ENCODE measurements at regions not wholly inside any gene's neighbourhood (a gene's known extent, or its start where the extent isn't known, plus 50 kb on each side); places are given as distances from the start of the nearest gene placed in this dataset.
A peak's percentile ranks its signal among the peaks of the same experiment; 100 is the strongest.

- DNase-seq (ENCODE audit: low read depth), result peak; percentile 34
These were observed 690.4 kb downstream of the USP25 start for GRCh38 chr21:16420031-16420724.

DNA sequence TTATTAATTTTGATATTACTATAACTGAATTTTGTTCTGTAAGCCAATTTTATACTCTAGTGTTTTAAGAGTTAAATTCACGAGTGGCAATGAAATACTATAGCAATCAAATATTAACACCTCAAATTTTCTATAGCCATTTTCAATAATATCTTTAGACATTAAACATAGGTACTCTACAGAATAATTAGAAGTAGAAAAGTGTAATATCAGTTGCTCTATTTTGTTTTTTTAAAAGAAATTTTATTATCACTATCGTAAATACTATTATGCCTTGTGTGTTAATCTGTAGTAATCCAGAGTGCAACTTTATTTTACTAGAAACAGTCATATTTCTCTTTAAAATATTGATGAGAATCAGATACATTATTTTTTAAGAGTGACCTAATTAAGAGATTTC, 691.2 kb downstream of the USP25 start:
- no peak for DNase-seq (ENCODE audit: low read depth)

DNA sequence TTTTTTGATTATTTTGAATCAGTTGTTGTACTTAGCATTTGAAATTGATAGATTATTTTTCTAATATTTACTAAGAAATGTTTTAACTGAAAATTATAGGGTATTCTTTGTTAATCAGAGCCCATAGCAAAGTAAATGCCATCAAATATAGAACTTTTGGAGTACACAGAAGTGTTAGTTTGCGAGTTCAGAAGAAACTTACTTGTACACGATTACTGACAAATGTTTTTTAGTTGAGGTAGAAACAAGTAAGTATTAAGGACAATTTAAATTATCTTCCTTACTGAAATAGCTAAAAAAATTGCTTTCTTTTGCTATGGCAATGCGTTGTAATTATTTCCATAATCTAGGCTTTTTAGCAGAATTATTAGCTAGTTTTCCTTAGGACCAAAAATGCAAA, 692.2 kb downstream of the USP25 start:
- DNase-seq (ENCODE audit: low read depth), result no peak

- no peak for DNase-seq (ENCODE audit: low read depth)
These were observed 692.9 kb downstream of the USP25 start for GRCh38 chr21:16422702-16423101.

DNA sequence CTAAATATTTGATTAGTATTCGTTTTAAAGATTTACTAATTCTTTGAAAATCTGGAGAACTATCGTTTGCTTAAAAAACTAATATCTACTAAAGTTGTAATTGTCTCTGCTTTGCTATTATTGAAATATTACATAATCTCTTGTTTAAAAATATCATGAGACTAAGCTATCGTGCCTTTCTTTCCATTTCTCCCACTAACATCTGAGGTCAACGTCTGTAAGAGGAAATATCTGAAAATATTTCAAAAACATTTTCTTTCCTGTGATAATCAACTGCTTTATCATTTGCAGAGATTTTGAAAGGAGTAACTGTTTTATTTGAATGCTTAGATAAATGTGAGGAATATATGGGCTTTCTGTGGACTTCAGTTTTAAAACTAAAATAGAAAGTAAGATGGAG, 694.1 kb downstream of the USP25 start:
- DNase-seq (ENCODE audit: low read depth), result no peak

DNA sequence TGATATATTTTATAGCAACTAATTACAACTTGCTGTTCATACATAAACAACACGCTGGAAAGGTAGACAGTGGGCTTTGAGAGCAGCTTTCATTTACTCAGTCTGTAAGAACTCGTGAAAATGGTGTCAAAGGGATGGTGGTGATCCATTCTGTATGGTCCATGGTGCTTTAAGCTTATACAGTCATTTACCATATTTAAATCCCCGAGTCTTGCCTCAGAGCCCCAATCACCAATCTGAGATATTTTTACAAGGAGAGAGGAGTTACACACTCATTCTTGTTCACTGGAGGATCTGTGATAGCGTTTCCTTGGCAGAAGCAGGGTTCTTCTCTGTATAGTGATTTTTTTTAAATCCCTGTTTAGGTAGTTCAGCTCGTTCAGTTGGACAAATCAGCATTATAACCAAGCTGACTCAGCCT, 694.6 kb downstream of the USP25 start:
- no peak for DNase-seq (ENCODE audit: low read depth)

- no peak for DNase-seq (ENCODE audit: low read depth)
These were observed 695.6 kb downstream of the USP25 start for GRCh38 chr21:16425376-16425775.

- DNase-seq (ENCODE audit: low read depth), result no peak
These were observed 697.2 kb downstream of the USP25 start for GRCh38 chr21:16426936-16427335.

DNA sequence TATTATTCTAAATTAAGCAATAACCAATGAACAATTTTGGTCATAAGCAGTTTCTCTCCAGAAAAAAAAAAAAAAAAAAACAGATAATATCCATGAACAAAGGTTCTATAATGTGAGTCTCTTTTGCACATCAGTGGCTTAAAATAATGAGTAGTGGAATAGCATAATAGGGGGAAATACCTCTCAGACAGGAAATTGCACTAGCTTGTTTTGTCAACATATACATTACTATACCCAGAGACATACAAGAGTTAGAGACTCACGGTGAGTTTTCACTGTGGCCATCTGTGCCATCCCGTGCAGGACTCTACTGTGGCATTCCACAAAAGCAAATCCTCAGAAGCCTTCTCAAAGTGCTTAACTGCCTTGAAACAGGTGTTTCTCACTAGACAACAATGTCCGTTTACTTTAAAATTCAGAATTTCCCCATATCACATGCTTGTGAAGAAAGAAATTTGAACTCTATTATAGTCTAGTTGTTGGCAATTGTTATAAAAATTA, 697.9 kb downstream of the USP25 start:
- no peak for DNase-seq (ENCODE audit: low read depth)

GRCh38 chr21:16437586-16437985, 707.8 kb downstream of the USP25 start:
- no peak for DNase-seq (ENCODE audit: low read depth)

GRCh38 chr21:16438761-16439160, 709.0 kb downstream of the USP25 start:
- DNase-seq (ENCODE audit: low read depth), result no peak

DNA sequence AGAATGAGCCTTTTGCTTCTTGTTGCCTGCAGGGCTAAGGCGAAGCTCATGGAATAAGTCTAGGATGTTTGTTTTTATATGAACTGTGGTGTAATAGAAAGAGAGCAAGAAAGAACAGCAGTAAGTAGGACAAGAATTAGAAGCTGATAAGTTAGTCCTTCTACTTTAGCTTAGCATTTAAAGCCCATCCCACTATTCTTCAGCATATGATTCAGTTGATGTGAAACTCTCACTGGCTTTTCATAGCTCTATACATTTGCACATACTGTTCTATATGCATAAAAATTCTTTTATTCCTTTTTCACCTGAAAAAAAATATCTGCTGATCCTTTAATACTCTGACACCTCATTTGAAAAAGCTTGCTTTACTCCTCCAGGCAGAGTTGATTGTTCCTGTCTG, 712.0 kb downstream of the USP25 start:
- no peak for DNase-seq (ENCODE audit: low read depth)

GRCh38 chr21:16454399-16454798, 724.6 kb downstream of the USP25 start:
- DNase-seq (ENCODE audit: low read depth), result peak; percentile 22

DNA sequence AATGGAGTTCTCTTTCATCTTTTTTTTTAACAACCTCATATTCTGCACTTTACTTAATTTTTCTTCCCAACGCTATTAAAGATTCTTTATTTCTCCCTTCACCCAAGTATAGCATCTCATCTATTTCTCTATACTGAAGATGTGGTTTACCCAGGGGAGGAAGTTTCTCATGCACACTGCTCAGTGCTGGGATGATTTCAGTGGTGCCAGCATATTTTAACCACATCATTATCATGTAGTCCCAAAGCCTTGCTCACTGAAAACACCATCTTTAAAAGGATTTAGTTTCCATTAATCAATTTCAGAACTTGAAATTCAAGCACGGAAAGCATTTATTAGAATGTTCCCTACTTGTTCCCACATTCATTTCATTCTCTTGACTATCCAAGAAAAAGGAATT, 725.7 kb downstream of the USP25 start:
- DNase-seq (ENCODE audit: low read depth), result no peak

DNA sequence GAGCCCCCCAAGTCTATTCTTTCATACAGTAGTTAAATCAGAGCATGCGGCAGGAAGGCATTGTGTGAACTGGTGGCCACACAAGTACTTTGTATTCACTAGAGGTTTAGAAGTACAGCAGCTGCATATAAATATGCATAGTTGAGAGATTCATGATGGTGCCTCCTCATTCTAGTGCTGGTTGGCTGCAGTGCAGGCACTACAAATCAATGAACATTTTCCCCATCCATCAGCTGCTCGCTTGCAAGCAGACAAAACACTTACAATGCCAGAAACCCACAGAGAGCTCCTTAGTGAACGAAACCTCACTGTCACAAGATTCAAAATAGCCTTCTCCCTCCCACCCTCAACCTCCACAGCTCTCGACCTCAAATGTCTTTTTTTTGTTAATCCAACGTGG, 726.2 kb downstream of the USP25 start:
- no peak for DNase-seq (ENCODE audit: low read depth)

DNA sequence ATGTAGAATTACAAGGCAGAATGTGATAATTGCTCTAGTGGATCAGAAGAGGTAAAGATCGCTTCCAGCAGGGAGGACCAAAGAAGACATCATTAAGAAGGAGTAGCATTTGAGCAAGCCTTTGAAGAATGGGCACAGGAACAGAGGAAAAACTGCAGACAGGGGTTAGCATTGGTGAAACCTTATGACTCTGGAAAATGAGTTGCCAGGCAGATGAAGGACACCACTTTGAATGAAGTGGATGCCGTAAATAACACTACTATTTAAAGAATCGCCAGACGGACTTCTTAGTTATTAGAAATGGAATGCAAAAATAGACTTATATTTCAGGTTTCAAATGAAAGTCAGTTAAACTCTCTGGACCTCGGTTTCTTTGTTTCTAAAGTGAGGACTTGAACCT, 727.7 kb downstream of the USP25 start:
- no peak for DNase-seq (ENCODE audit: low read depth)

DNA sequence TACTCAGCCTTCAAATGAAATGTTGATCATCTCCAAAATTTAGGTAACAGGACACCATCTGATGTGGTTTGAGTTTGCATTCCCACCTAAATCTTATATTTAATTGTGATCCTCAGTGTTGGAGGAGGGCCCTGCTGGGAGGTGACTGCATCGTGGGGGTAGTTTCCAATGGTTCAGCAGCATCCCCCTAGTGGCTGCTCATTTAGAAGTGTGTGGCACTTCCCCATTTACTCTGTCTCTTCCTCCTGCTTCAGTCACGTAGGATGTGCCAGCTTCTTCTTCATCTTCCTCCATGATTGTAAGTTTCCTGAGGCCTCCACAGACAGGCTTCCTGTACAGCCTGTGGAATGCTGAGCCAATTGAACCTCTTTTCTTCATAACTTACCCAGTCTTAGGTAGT, 731.2 kb downstream of the USP25 start:
- no peak for DNase-seq (ENCODE audit: low read depth)

- DNase-seq (ENCODE audit: low read depth), result peak; percentile 42
These were observed 734.6 kb downstream of the USP25 start for GRCh38 chr21:16464211-16464889.

GRCh38 chr21:16468184-16468583, 738.4 kb downstream of the USP25 start:
- peak; percentile 24 for DNase-seq (ENCODE audit: low read depth)

DNA sequence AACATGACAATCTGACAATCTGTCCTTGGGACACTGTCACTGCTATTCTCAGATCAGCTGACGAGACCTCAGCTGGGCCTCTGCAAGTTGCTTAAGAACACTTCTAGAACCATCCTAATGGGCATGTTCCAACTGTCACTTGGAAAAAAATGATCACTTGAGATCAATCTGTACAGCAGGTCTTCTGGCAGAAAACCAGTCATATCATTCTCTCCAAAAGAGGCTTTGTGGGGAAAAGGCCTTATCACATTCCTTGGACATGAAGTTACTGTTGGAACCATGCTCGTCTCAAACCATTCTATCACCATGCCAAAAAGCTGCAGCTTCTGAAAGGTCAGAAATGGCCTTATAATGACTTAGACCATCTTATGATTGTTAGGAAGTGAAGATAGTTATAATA, 744.2 kb downstream of the USP25 start:
- DNase-seq (ENCODE audit: low read depth), result no peak

- peak; percentile 14 for DNase-seq (ENCODE audit: low read depth)
These were observed 746.5 kb downstream of the USP25 start for GRCh38 chr21:16476056-16476825.

- DNase-seq (ENCODE audit: low read depth), result no peak
These were observed 758.3 kb downstream of the USP25 start for GRCh38 chr21:16488042-16488441.

DNA sequence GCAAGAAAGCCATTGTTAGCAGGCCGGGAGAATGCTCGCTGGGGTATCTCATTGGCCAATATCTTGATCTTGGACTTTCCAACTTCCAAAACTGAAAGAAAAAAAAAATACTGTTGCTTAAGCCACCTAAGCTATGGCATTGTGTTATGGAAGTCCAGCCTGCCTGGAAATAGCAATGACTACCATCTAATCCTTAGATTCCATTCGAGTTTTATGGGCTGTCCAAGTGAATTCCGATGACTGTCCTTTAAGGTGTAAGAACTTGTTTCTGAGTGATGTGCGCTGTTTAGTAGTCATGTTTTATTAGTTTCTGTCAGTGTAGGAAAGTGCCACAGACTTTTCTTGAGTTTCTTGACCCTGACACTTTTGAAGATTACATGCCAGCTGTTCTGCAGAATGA, 762.6 kb downstream of the USP25 start:
- no peak for DNase-seq (ENCODE audit: low read depth)
